IMR-90 (cell line): ENCODE measurements at regions not wholly inside any gene's neighbourhood (a gene's known extent, or its start where the extent isn't known, plus 50 kb on each side); places are given as distances from the start of the nearest gene placed in this dataset.

ENCODE experiments used
- ATAC-seq: fragments of 200-7000 bp; cut with Tn5 transposase; 2 replicates; pipeline ENCODE4 v1.9.1; 2020; ENCODE audit warnings: low read depth, mild to moderate bottlenecking, moderate library complexity
- BruUV-seq: library from RNA; stranded (reverse); fragments of 400-500 nt; replicated peaks from 2 replicates; lab custom pipeline; 2021; lab: Mats Ljungman, UMichigan
- CTCF ChIA-PET: fragments of 300-600 bp; formaldehyde crosslinking; extraction: SDS; loops from one replicate; lab custom pipeline; 2021; ENCODE audit warnings: antibody characterized with exemption; lab: Yijun Ruan, JAX
- POLR2A ChIA-PET: fragments of 300-600 bp; sonication (Branson Sonifier 250); formaldehyde crosslinking; loops from one replicate; lab custom pipeline; 2022; ENCODE audit warnings: antibody characterized with exemption; ENCODE audit not compliant: unreplicated experiment; lab: Charles Lee
- DNase-seq: peaks from one replicate; pipeline ENCODE4 v3.0.0; 2013
- H2AFZ ChIP-seq: replicated peaks from 2 replicates; pipeline ENCODE3; 2013; ENCODE audit warnings: low read length, mild to moderate bottlenecking; ENCODE audit not compliant: poor library complexity
- H2AK5ac ChIP-seq: 2 replicates; pipeline ENCODE4 v1.6.1; 2013; ENCODE audit warnings: low read depth, low read length, inconsistent platforms
- H2AK9ac ChIP-seq: replicated peaks from 2 replicates; pipeline ENCODE3; 2013; ENCODE audit warnings: mild to moderate bottlenecking, low read depth, low read length, moderate library complexity; ENCODE audit not compliant: poor library complexity
- H2BK120ac ChIP-seq: 2 replicates; pipeline ENCODE4 v1.6.1; 2013; ENCODE audit warnings: low read depth, low read length, inconsistent platforms
- H2BK15ac ChIP-seq: 3 replicates; pipeline ENCODE4 v1.6.1; 2013; ENCODE audit warnings: low read depth, low read length, inconsistent platforms
- H2BK20ac ChIP-seq: 2 replicates; pipeline ENCODE4 v1.6.1; 2013; ENCODE audit warnings: low read depth, mild to moderate bottlenecking, inconsistent platforms, low read length, moderate library complexity
- H2BK5ac ChIP-seq: 2 replicates; pipeline ENCODE4 v1.6.1; 2013; ENCODE audit warnings: mild to moderate bottlenecking, low read depth, low read length, inconsistent platforms; ENCODE audit not compliant: poor library complexity, severe bottlenecking
- H3K14ac ChIP-seq: replicated peaks from 2 replicates; pipeline ENCODE4 v1.6.1; 2013; ENCODE audit warnings: low read depth, low read length, inconsistent platforms
- H3K18ac ChIP-seq: 2 replicates; pipeline ENCODE4 v1.6.1; 2013; ENCODE audit warnings: low read depth, low read length, control low read depth
- H3K23ac ChIP-seq: 2 replicates; pipeline ENCODE4 v1.6.1; 2013; ENCODE audit warnings: low read depth, low read length, inconsistent platforms
- H3K27ac ChIP-seq: 2 replicates; pipeline ENCODE4 v1.5.1; 2013; ENCODE audit warnings: mild to moderate bottlenecking, control low read depth, low read length; ENCODE audit not compliant: insufficient read depth
- H3K27me3 ChIP-seq: 2 replicates; pipeline ENCODE4 v1.6.1; 2013; ENCODE audit warnings: low read length; ENCODE audit not compliant: control insufficient read depth, insufficient read depth
- H3K36me3 ChIP-seq: 2 replicates; pipeline ENCODE4 v1.6.1; 2013; ENCODE audit warnings: low read length, mixed read lengths; ENCODE audit not compliant: control insufficient read depth, insufficient read depth
- H3K4ac ChIP-seq: 2 replicates; pipeline ENCODE4 v1.6.1; 2013; ENCODE audit warnings: low read depth, low read length, inconsistent platforms
- H3K4me1 ChIP-seq: 2 replicates; pipeline ENCODE4 v1.6.1; 2013; ENCODE audit warnings: low read length, mixed read lengths; ENCODE audit not compliant: control insufficient read depth, insufficient read depth
- H3K4me2 ChIP-seq: 2 replicates; pipeline ENCODE4 v1.6.1; 2013; ENCODE audit warnings: low read depth, mild to moderate bottlenecking, control low read depth, low read length, moderate library complexity
- H3K4me3 ChIP-seq: 2 replicates; pipeline ENCODE4 v1.5.1; 2013; ENCODE audit warnings: low read depth, mild to moderate bottlenecking, control low read depth, low read length, moderate library complexity; ENCODE audit not compliant: insufficient read depth
- H3K56ac ChIP-seq: 2 replicates; pipeline ENCODE4 v1.6.1; 2013; ENCODE audit warnings: low read length, inconsistent platforms; ENCODE audit not compliant: insufficient read depth; ENCODE audit errors: extremely low read depth
- H3K79me1 ChIP-seq, 2 experiments: 2 replicates each; pipeline ENCODE4 v1.6.1; 2013; ENCODE audit warnings: low read length in 2 of 2, inconsistent platforms in 1 of 2, low read depth in 1 of 2
- H3K9ac ChIP-seq: 2 replicates; pipeline ENCODE4 v1.6.1; 2013; ENCODE audit warnings: low read depth, low read length, control low read depth
- H3K9me1 ChIP-seq: 2 replicates; pipeline ENCODE4 v1.6.1; 2013; ENCODE audit warnings: low read length, inconsistent platforms; ENCODE audit not compliant: insufficient read depth
- H3K9me3 ChIP-seq: 2 replicates; pipeline ENCODE4 v1.6.1; 2013; ENCODE audit warnings: low read length; ENCODE audit not compliant: control insufficient read depth, insufficient read depth
- H4K20me1 ChIP-seq: 2 replicates; pipeline ENCODE4 v1.6.1; 2013; ENCODE audit warnings: low read length, inconsistent platforms; ENCODE audit not compliant: insufficient read depth
- H4K5ac ChIP-seq: 2 replicates; pipeline ENCODE4 v1.6.1; 2013; ENCODE audit warnings: mild to moderate bottlenecking, low read depth, low read length, control low read depth
- H4K8ac ChIP-seq, 2 experiments: 2 replicates each; pipeline ENCODE4 v1.6.1; 2013; ENCODE audit warnings: low read depth in 2 of 2, low read length in 2 of 2, control low read depth in 1 of 2, inconsistent platforms in 1 of 2
- H4K91ac ChIP-seq: 2 replicates; pipeline ENCODE4 v1.6.1; 2013; ENCODE audit warnings: low read depth, low read length, inconsistent platforms; ENCODE audit not compliant: insufficient read depth
- BHLHE40 ChIP-seq: fragments of 150-350 bp; IDR thresholded peaks from 2 replicates; pipeline ENCODE4 v1.6.1; 2016; ENCODE audit warnings: mild to moderate bottlenecking, low read depth, low read length
- CEBPB ChIP-seq: IDR thresholded peaks from 2 replicates; pipeline ENCODE4 v1.6.1; 2012; ENCODE audit warnings: low read depth, low read length, improper control_type of control experiment
- CHD1 ChIP-seq: IDR thresholded peaks from 2 replicates; pipeline ENCODE4 v1.6.1; 2012; ENCODE audit warnings: low read depth, low read length, improper control_type of control experiment
- FOS ChIP-seq: fragments of 150-350 bp; IDR thresholded peaks from 2 replicates; pipeline ENCODE4 v1.6.1; 2016; ENCODE audit warnings: low read depth, low read length
- MAFK ChIP-seq: IDR thresholded peaks from 2 replicates; pipeline ENCODE4 v1.6.1; 2012; ENCODE audit warnings: low read depth, low read length, improper control_type of control experiment
- MAZ ChIP-seq: IDR thresholded peaks from 2 replicates; pipeline ENCODE4 v1.6.1; 2012; ENCODE audit warnings: low read depth, mild to moderate bottlenecking, low read length, improper control_type of control experiment, moderate library complexity, borderline replicate concordance
- MXI1 ChIP-seq: IDR thresholded peaks from 2 replicates; pipeline ENCODE4 v1.6.1; 2012; ENCODE audit warnings: low read depth, mild to moderate bottlenecking, low read length, moderate library complexity, borderline replicate concordance
- NFE2L2 ChIP-seq: fragments of 150-350 bp; IDR thresholded peaks from 2 replicates; pipeline ENCODE4 v1.6.1; 2016; ENCODE audit warnings: low read depth, mild to moderate bottlenecking, low read length
- POLR2A ChIP-seq: IDR thresholded peaks from 2 replicates; pipeline ENCODE4 v1.6.1; 2012; ENCODE audit warnings: mild to moderate bottlenecking, low read depth, low read length
- RAD21 ChIP-seq: IDR thresholded peaks from 2 replicates; pipeline ENCODE4 v1.6.1; 2012; ENCODE audit warnings: low read length, improper control_type of control experiment
- RCOR1 ChIP-seq: IDR thresholded peaks from 2 replicates; pipeline ENCODE4 v1.6.1; 2012; ENCODE audit warnings: mild to moderate bottlenecking, low read length, improper control_type of control experiment; ENCODE audit not compliant: insufficient replicate concordance
- RFX5 ChIP-seq: IDR thresholded peaks from 2 replicates; pipeline ENCODE4 v1.8.0; 2012; ENCODE audit warnings: low read depth, mild to moderate bottlenecking, low read length, moderate library complexity
- SMC3 ChIP-seq: fragments of 150-350 bp; IDR thresholded peaks from 2 replicates; pipeline ENCODE4 v1.6.1; 2016; ENCODE audit warnings: low read depth, mild to moderate bottlenecking, antibody characterized with exemption, low read length, moderate library complexity
- WGBS, 2 experiments: methylation state at CpG; one replicate each; pipeline versions ENCODE4 v1.1.5 to v1.1.7; 2013; ENCODE audit warnings: missing lambda C conversion rate in 2 of 2; ENCODE audit not compliant: insufficient read length in 1 of 2; ENCODE audit errors: extremely low coverage in 2 of 2; 5-methylcytosine and 5-hydroxymethylcytosine counted together
- dilution Hi-C: fragments of 300-500 bp; cut with HindIII; formaldehyde crosslinking; loops from one replicate; pipeline ENCODE4 v1.14.3; 2018; ENCODE audit warnings: low sequenced_read_pairs; ENCODE audit not compliant: unreplicated experiment
- in situ Hi-C: fragments of 300-500 bp; cut with MboI; formaldehyde crosslinking; loops from 3 replicates; pipeline ENCODE4 v1.14.3; 2019; ENCODE audit warnings: low sequenced_read_pairs, inconsistent platforms, mixed read lengths
- intact Hi-C: fragments of 100-400 bp; cut with micrococcal nuclease; formaldehyde crosslinking; loops from 2 replicates; pipeline ENCODE4 v1.10.0; 2022
- TF ChIP-seq, protein P1 (sequence below): fragments of 150-350 bp; IDR thresholded peaks from 2 replicates; pipeline ENCODE4 v1.6.1; 2016; ENCODE audit warnings: low read depth, mild to moderate bottlenecking, low read length, moderate library complexity, borderline replicate concordance
- TF ChIP-seq, protein P2 (sequence below): fragments of 150-350 bp; IDR thresholded peaks from 2 replicates; pipeline ENCODE4 v1.6.1; 2017; ENCODE audit warnings: mild to moderate bottlenecking, antibody characterized with exemption, low read length, low read depth
- TF ChIP-seq, protein P3 (sequence below): conservative IDR thresholded peaks from 2 replicates; pipeline ENCODE4 v1.5.1; 2012; ENCODE audit warnings: mild to moderate bottlenecking, low read depth, low read length, improper control_type of control experiment

DNA sequence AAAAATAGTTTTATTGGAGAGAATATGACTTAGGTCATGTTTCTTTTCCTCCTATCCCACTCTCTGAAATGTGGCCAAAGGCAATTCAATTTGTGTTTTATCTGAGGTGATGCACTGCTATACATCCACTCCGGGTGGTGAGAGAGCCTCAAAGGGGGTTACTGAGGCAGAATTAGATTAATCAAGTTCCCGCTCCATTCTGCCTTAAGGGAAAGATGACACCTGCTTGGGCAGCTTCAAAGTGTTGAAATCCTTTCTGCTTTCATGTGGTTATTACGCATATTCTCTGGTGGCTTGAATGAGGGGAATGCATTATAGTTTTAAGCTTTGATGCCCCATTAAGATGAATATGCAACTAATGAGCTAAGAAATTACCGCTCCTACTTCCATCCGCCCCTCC lies 213.0 kb upstream of the TMEFF2 start:
- no peak overlapping the region for H3K23ac ChIP-seq
- H3K36me3 ChIP-seq = no peaks in the 10 kb centered on the region
- no CpG with 5 or more reads among the region's 5 CpGs for WGBS, 2 experiments
- no peak overlapping the region for H3K4me3 ChIP-seq
- in situ Hi-C loops (no loop called here), dilution Hi-C loops (no loop called here), intact Hi-C loops (no loop called here)
- H3K4me2 ChIP-seq = no peak overlapping the region
- H2BK5ac ChIP-seq = no peak overlapping the region
- no peaks in the 10 kb centered on the region for H4K20me1 ChIP-seq
- no peak overlapping the region for H2AK9ac ChIP-seq
- POLR2A ChIA-PET = no interaction called here
- no peaks in the 10 kb centered on the region for H3K9me1 ChIP-seq
- H2BK120ac ChIP-seq = no peak overlapping the region
- H3K27ac ChIP-seq = no peak overlapping the region
- no peak overlapping the region for H4K8ac ChIP-seq
- BruUV-seq = no TSS peak
- H3K9ac ChIP-seq = no peak overlapping the region
- H3K79me1 ChIP-seq = no peaks in the 10 kb centered on the region
- no peak for ATAC-seq
- H2BK20ac ChIP-seq = no peak overlapping the region
- H2AK5ac ChIP-seq = no peak overlapping the region
- H3K4me1 ChIP-seq = no peaks in the 10 kb centered on the region
- no peaks in the 10 kb centered on the region for H3K9me3 ChIP-seq
- H3K14ac ChIP-seq = no peak overlapping the region
- no peak overlapping the region for H4K91ac ChIP-seq
- TF ChIP-seq POLR2A = no peak
- no peak for TF ChIP-seq MXI1
- no peak for TF ChIP-seq MAFK
- no peak for TF ChIP-seq CEBPB
- TF ChIP-seq NFE2L2 = no peak
- no peak for TF ChIP-seq FOS
- TF ChIP-seq CHD1 = no peak
- TF ChIP-seq, protein P1, sequence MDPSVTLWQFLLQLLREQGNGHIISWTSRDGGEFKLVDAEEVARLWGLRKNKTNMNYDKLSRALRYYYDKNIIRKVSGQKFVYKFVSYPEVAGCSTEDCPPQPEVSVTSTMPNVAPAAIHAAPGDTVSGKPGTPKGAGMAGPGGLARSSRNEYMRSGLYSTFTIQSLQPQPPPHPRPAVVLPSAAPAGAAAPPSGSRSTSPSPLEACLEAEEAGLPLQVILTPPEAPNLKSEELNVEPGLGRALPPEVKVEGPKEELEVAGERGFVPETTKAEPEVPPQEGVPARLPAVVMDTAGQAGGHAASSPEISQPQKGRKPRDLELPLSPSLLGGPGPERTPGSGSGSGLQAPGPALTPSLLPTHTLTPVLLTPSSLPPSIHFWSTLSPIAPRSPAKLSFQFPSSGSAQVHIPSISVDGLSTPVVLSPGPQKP = no peak
- TF ChIP-seq, protein P2, sequence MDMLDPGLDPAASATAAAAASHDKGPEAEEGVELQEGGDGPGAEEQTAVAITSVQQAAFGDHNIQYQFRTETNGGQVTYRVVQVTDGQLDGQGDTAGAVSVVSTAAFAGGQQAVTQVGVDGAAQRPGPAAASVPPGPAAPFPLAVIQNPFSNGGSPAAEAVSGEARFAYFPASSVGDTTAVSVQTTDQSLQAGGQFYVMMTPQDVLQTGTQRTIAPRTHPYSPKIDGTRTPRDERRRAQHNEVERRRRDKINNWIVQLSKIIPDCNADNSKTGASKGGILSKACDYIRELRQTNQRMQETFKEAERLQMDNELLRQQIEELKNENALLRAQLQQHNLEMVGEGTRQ = no peak
- no peak for TF ChIP-seq MAZ
- no peak for TF ChIP-seq SMC3
- no peak for TF ChIP-seq RAD21
- TF ChIP-seq, protein P3, sequence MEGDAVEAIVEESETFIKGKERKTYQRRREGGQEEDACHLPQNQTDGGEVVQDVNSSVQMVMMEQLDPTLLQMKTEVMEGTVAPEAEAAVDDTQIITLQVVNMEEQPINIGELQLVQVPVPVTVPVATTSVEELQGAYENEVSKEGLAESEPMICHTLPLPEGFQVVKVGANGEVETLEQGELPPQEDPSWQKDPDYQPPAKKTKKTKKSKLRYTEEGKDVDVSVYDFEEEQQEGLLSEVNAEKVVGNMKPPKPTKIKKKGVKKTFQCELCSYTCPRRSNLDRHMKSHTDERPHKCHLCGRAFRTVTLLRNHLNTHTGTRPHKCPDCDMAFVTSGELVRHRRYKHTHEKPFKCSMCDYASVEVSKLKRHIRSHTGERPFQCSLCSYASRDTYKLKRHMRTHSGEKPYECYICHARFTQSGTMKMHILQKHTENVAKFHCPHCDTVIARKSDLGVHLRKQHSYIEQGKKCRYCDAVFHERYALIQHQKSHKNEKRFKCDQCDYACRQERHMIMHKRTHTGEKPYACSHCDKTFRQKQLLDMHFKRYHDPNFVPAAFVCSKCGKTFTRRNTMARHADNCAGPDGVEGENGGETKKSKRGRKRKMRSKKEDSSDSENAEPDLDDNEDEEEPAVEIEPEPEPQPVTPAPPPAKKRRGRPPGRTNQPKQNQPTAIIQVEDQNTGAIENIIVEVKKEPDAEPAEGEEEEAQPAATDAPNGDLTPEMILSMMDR = no peak
- no peak for TF ChIP-seq RFX5
- no peak for TF ChIP-seq BHLHE40
- no peak for TF ChIP-seq RCOR1
- DNase-seq = no peak
- H2BK15ac ChIP-seq = no peak overlapping the region
- H3K27me3 ChIP-seq = no peaks in the 10 kb centered on the region
- H3K56ac ChIP-seq = no peak overlapping the region
- no peak overlapping the region for H2AFZ ChIP-seq
- H3K4ac ChIP-seq = no peak overlapping the region
- CTCF ChIA-PET = no interaction called here
- no peak overlapping the region for H4K5ac ChIP-seq
- H3K18ac ChIP-seq = no peak overlapping the region
